GM18909 (cell line): ENCODE measurements at regions not wholly inside any gene's neighbourhood (a gene's known extent, or its start where the extent isn't known, plus 50 kb on each side); places are given as distances from the start of the nearest gene placed in this dataset.
"Not testable (repeated sequence)": the region's sequence is repeated elsewhere in the genome, so short reads cannot be mapped to it uniquely, and the experiment has no call there.

ENCODE experiments used
- ATAC-seq: cut with Tn5 transposase; IDR thresholded peaks from one replicate; pipeline ENCODE4 v1.9.1; 2021; ENCODE audit warnings: mild to moderate bottlenecking; ENCODE audit not compliant: unreplicated experiment, poor library complexity

GRCh38 chr9:84054341-84055010, 73.9 kb downstream of the RMI1 start:
- no peak for ATAC-seq

GRCh38 chr9:84057662-84058061, 77.1 kb downstream of the RMI1 start:
- no peak for ATAC-seq

GRCh38 chr9:84059936-84060335, 79.3 kb downstream of the RMI1 start:
- no peak for ATAC-seq

GRCh38 chr9:84061613-84062193, 81.1 kb downstream of the RMI1 start:
- ATAC-seq = no peak

- no peak for ATAC-seq
Observed at GRCh38 chr9:84062538-84062937, 81.9 kb downstream of the RMI1 start.

GRCh38 chr9:84067821-84068220, 87.2 kb downstream of the RMI1 start:
- no peak for ATAC-seq

GRCh38 chr9:84068872-84069271, 88.3 kb downstream of the RMI1 start:
- no peak for ATAC-seq

- no peak for ATAC-seq
Observed at GRCh38 chr9:84070590-84070989, 90.0 kb downstream of the RMI1 start.

- ATAC-seq = no peak
Observed at GRCh38 chr9:84072621-84073180, 92.1 kb downstream of the RMI1 start.

GRCh38 chr9:84075004-84075403, 94.4 kb downstream of the RMI1 start:
- ATAC-seq = no peak

GRCh38 chr9:84076384-84076783, 95.8 kb downstream of the RMI1 start:
- ATAC-seq = no peak

GRCh38 chr9:84077816-84078215, 97.2 kb downstream of the RMI1 start:
- not testable (repeated sequence) for ATAC-seq

GRCh38 chr9:84079994-84080393, 99.4 kb downstream of the RMI1 start:
- no peak for ATAC-seq

GRCh38 chr9:84101964-84102632, 121.5 kb downstream of the RMI1 start:
- ATAC-seq = no peak

GRCh38 chr9:84103651-84104377, 123.2 kb downstream of the RMI1 start:
- ATAC-seq = no peak

GRCh38 chr9:84107081-84107480, 126.5 kb downstream of the RMI1 start:
- no peak for ATAC-seq

GRCh38 chr9:84107995-84108394, 127.4 kb downstream of the RMI1 start:
- no peak for ATAC-seq

- no peak for ATAC-seq
Observed at GRCh38 chr9:84111726-84112125, 131.1 kb downstream of the RMI1 start.

- no peak for ATAC-seq
Observed at GRCh38 chr9:84121991-84122523, 141.5 kb downstream of the RMI1 start.

- no peak for ATAC-seq
Observed at GRCh38 chr9:84122572-84122971, 142.0 kb downstream of the RMI1 start.
